Memory B cell (primary cell): ENCODE measurements at regions not wholly inside any gene's neighbourhood (a gene's known extent, or its start where the extent isn't known, plus 50 kb on each side); places are given as distances from the start of the nearest gene placed in this dataset.
"Not testable (repeated sequence)": the region's sequence is repeated elsewhere in the genome, so short reads cannot be mapped to it uniquely, and the experiment has no call there.

Source experiments
- ATAC-seq: fragments of 150-1000 bp; cut with Tn5 transposase; 2 replicates; pipeline ENCODE4 v1.10.0; 2021; ENCODE audit warnings: low read depth, mild to moderate bottlenecking, moderate library complexity
- DNase-seq, 2 donors: peaks; one replicate each; pipeline ENCODE4 v3.0.0; 2022; ENCODE audit warnings: low spot score in 2 of 2
- H3K27ac Mint-ChIP-seq: one replicate; pipeline ENCODE4 v1.8.0; 2022; ENCODE audit warnings: mild to moderate bottlenecking, moderate library complexity, mixed read lengths
- H3K27me3 Mint-ChIP-seq: one replicate; pipeline ENCODE4 v1.8.0; 2022; ENCODE audit warnings: mixed read lengths
- H3K36me3 Mint-ChIP-seq: one replicate; pipeline ENCODE4 v1.8.0; 2022; ENCODE audit warnings: mild to moderate bottlenecking, mixed read lengths
- H3K4me1 Mint-ChIP-seq: one replicate; pipeline ENCODE4 v1.8.0; 2022; ENCODE audit warnings: mixed read lengths
- H3K4me3 Mint-ChIP-seq: one replicate; pipeline ENCODE4 v1.8.0; 2022; ENCODE audit warnings: mild to moderate bottlenecking, moderate library complexity, mixed read lengths
- H3K9me3 Mint-ChIP-seq: one replicate; pipeline ENCODE4 v1.8.0; 2022; ENCODE audit warnings: mixed read lengths

DNA sequence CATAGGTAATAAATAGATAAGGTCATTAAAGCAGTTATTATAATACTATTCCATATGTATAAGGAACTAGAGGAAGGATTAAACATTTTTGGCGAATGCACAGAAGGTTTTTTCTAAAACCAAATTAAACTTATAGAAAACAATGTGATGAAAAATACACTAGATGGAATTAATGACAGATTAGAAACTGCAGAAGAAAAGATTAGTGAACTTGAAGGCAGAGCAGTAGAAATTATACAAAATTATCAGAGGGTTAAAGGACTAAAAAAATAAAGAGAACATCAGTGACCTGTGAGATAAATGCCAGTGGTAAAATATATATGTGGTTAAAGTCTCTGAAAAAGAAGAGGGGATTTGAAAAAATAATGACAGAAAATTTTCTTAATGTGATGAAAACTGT, 74.0 kb downstream of the IGLL5 start:
- H3K27me3 Mint-ChIP-seq = peaks cover 7% of the 10 kb centered on the region
- ATAC-seq (no peak), DNase-seq (no peak)
- H3K27ac Mint-ChIP-seq = no peak overlapping the region
- H3K4me3 Mint-ChIP-seq = no peak overlapping the region
- H3K4me1 Mint-ChIP-seq = no peaks in the 10 kb centered on the region
- peaks cover 2% of the 10 kb centered on the region for H3K36me3 Mint-ChIP-seq
- H3K9me3 Mint-ChIP-seq = peaks cover 10% of the 10 kb centered on the region

DNA sequence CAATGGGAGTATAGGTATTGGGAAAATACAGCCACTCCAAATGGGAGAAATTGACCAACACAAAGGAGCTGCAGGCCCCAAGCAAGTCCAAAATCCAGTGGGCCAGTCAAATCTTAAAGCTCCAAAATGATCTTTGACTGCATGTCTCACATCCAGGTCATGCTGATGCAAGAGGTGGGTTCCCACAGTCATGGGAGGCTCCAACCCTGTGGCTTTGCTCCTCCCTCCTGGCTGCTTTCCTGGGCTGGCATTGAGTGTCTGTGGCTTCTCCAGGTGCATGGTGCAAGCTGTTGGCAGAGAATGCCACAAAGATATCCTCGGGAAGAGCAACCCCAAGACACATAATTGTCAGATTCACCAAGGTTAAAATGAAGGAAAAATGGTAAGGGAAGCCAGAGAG, 80.8 kb downstream of the IGLL5 start:
- no peak overlapping the region for H3K27ac Mint-ChIP-seq
- H3K4me3 Mint-ChIP-seq = no peak overlapping the region
- peaks cover under 1% of the 10 kb centered on the region for H3K9me3 Mint-ChIP-seq
- ATAC-seq (no peak), DNase-seq (no peak)
- no peaks in the 10 kb centered on the region for H3K36me3 Mint-ChIP-seq
- peaks cover 5% of the 10 kb centered on the region for H3K4me1 Mint-ChIP-seq
- H3K27me3 Mint-ChIP-seq = peaks cover 14% of the 10 kb centered on the region

DNA sequence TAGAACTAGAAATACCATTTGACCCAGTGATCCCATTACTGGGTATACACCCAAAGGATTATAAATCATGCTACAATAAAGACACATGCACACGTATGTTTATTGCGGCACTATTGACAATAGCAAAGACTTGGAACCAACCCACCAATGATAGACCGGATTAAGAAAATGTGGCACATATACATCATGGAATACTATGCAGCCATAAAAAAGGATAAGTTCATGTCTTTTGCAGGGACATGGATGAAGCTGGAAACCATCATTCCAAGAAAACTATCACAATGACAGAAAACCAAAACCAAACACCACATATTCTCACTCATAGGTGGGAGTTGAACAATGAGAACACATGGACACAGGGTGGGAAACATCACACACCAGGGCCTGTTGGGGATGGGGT, 85.0 kb downstream of the IGLL5 start:
- H3K27me3 Mint-ChIP-seq = peaks cover 14% of the 10 kb centered on the region
- ATAC-seq, DNase-seq, H3K9me3 Mint-ChIP-seq, H3K4me1 Mint-ChIP-seq, H3K36me3 Mint-ChIP-seq, H3K27ac Mint-ChIP-seq, H3K4me3 Mint-ChIP-seq: not testable (repeated sequence)

DNA sequence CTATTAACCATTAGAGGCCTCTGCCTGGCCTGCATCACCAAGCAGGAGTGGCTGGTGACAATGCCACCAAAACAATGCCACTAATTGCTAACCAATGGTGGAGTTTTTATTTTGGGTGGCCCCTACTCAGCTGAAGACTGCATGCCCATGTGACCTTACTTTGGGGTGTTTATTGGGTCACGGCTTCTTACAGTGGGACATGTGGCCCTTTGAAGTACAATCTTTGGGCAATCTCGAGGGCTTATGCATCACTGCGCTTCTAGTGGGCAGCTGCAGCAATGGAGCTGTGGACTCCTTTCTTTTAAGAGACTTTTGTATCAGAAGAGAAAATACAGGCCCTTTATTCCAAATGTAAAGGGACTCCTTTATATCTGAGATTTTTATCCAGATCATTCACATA, 85.7 kb downstream of the IGLL5 start:
- Mint-ChIP-seq H3K36me3 (no peaks in the 10 kb centered on the region), H3K4me3 (no peak overlapping the region), H3K27ac (no peak overlapping the region), H3K27me3 (peaks cover 11% of the 10 kb centered on the region), H3K9me3 (no peaks in the 10 kb centered on the region), H3K4me1 (peaks cover 5% of the 10 kb centered on the region)
- ATAC-seq (no peak), DNase-seq (no peak)

DNA sequence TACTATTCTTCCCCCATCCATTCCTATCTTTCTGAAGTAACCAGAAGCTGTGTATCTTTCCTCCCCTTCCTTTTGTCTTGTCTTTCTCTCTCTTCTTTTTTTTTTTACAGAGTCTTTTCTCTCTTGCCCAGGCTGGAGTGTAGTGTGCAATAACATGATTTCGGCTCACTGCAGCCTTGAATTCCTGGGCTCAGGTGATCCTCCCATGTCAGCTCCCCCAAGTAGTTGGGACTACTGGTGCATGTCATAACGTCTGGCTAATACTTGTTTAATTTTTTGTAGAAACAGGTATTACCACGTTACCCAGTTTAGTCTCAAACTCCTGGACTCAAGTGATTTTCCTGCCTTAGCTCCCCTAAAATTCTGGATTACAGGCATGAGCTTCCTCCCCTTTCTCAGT, 86.5 kb downstream of the IGLL5 start:
- H3K27me3 Mint-ChIP-seq = peaks cover 8% of the 10 kb centered on the region
- H3K27ac Mint-ChIP-seq = no peak overlapping the region
- DNase-seq (no peak), ATAC-seq (no peak)
- peaks cover 5% of the 10 kb centered on the region for H3K4me1 Mint-ChIP-seq
- no peaks in the 10 kb centered on the region for H3K36me3 Mint-ChIP-seq
- H3K9me3 Mint-ChIP-seq = peaks cover 3% of the 10 kb centered on the region
- no peak overlapping the region for H3K4me3 Mint-ChIP-seq

DNA sequence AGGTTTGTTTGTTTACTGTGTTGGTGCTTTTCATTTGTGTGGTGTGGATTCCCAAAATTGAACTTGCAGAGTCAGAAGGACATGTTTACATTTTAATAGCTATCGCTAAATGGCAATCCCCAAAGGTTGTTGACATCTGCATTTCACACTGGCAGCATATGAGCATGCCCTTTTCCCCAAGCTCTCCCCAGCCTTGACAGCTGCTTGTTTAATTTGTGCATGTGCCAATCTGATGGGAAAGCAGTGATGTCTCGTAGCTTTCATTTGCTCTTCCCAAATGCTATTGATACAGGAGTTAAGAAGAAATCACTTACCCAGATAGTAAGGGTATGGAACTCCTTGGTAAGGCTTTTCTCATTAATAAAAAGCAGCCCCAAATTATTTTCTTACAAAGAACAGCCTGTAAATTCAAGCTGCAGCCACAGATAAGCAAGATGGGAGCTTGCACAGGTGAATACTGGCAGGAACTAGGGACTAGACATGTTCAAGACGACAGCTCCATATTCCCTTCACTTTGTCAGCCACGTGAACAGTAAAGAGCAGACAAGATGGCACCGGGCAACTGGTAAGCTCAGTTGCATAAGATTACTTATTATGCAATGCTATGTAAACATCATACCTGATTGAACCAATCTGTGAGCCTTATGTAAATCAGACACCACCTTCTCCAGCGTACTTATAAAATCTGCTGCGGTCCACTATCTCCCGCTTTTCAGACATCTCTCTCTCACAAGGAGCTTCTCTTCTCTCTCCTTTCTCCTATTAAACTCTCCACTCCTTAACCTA, 87.4 kb downstream of the IGLL5 start:
- Mint-ChIP-seq H3K27me3 (peaks cover 8% of the 10 kb centered on the region), H3K27ac (no peak overlapping the region), H3K36me3 (no peaks in the 10 kb centered on the region), H3K4me1 (peaks cover 5% of the 10 kb centered on the region), H3K9me3 (peaks cover 3% of the 10 kb centered on the region), H3K4me3 (no peak overlapping the region)
- ATAC-seq (no peak), DNase-seq (no peak)

DNA sequence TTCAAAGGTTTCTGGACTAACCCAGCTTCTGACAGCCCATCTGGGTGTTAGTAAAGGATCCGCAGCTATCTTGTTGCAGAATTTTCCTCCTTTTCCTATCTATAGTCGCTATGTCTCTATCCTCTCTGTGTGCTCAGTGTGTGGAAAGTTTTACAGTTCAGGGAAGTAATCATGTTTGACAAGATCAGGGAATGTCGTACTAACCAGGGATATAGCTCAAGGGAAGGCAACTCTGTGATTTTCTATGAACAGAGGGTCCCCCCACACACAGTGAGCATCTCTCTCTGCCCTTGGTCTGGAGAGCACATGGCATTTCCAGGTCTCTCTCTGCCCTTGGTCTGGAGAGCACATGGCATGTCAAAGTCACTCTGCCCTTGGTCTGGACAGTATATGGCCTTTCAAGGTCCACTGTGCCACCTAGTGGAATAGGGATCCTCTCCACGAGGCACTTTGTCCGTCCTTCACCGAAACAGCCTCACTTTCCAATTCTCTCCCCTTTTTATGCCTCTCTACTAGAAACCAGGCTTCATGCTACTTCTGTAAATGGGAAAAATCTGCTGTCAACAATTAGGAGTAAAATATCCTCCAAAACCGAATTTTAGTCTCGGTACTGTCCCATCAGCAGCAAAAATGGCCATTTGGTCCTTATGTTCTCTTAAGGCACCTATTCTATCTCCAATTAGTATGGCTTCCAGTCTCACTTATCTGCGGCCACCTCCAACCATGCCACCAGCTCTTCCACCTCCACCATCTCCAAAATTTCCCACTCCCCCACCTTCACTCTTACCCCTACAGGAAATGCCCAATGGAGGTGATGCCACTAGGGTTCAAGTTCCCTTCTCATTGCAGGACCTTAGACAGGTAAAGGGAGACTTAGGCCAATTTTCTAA, 88.7 kb downstream of the IGLL5 start:
- ATAC-seq (no peak), DNase-seq (no peak)
- Mint-ChIP-seq H3K4me1 (no peaks in the 10 kb centered on the region), H3K4me3 (no peak overlapping the region), H3K9me3 (peaks cover 4% of the 10 kb centered on the region), H3K27ac (no peak overlapping the region), H3K27me3 (peaks cover 6% of the 10 kb centered on the region), H3K36me3 (no peaks in the 10 kb centered on the region)

DNA sequence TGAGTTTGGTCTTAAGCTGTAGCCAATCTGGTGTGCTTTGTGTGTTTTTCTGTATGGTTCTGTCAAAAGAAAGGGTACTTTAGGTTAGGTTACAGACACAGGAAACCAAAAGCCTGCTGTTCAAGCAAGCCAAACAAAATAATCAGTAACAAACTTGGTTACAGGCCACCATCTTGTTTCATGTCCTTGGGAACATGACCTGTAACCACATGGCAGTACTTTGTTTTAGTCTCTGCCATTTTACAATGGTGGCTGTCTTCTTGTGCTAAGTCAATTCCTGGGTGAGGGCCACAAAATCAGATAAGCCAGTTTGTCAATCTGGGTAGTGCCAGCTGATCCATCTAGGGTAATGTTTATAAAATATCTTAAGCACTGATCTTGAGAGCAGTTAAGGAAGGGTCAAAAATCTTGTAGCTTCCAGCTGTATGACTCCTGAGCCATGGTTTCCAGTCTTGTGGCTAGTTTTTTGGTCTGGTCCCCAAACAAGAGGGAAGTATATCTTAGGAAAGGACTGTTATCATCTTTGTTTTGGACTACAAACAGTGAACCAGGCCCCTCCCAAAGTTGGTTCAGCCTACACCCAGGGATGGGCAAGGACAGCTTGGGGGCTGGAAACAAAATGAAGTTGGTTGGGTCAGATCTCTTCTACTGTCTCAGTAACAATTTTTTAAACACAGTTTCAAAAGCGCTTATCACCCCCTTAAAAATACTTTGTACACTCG, 90.0 kb downstream of the IGLL5 start:
- H3K9me3 Mint-ChIP-seq = peaks cover 6% of the 10 kb centered on the region
- H3K27ac Mint-ChIP-seq = no peak overlapping the region
- H3K4me1 Mint-ChIP-seq = peaks cover 7% of the 10 kb centered on the region

DNA sequence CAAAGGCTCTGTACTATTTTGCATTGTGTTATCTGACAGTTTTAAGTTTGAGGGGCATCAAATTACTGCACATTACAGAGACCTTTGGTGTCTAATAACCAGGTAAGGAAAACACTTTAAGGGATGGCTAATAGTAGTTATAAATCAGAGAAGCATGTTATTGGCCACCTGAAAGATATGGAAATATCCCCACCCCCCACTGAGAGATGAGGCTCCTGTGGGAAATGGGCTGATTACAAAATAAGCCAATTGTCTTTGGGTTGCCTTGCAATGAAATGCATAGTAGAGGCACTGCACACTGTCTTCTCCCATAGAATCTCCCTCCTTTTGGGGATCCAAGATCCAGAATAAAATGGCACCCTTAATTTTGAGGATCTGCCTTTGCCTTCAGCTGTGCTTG, 91.0 kb downstream of the IGLL5 start:
- H3K27ac Mint-ChIP-seq = no peak overlapping the region
- H3K36me3 Mint-ChIP-seq = no peaks in the 10 kb centered on the region
- DNase-seq (no peak), ATAC-seq (no peak)
- H3K27me3 Mint-ChIP-seq = peaks cover 6% of the 10 kb centered on the region
- H3K9me3 Mint-ChIP-seq = peaks cover 6% of the 10 kb centered on the region
- H3K4me1 Mint-ChIP-seq = peaks cover 8% of the 10 kb centered on the region
- H3K4me3 Mint-ChIP-seq = no peak overlapping the region

More for the DNA sequence above, 90.0 kb downstream of the IGLL5 start:
- H3K36me3 Mint-ChIP-seq = no peaks in the 10 kb centered on the region
- ATAC-seq (no peak), DNase-seq (no peak)
- peaks cover 6% of the 10 kb centered on the region for H3K27me3 Mint-ChIP-seq
- H3K4me3 Mint-ChIP-seq = no peak overlapping the region

DNA sequence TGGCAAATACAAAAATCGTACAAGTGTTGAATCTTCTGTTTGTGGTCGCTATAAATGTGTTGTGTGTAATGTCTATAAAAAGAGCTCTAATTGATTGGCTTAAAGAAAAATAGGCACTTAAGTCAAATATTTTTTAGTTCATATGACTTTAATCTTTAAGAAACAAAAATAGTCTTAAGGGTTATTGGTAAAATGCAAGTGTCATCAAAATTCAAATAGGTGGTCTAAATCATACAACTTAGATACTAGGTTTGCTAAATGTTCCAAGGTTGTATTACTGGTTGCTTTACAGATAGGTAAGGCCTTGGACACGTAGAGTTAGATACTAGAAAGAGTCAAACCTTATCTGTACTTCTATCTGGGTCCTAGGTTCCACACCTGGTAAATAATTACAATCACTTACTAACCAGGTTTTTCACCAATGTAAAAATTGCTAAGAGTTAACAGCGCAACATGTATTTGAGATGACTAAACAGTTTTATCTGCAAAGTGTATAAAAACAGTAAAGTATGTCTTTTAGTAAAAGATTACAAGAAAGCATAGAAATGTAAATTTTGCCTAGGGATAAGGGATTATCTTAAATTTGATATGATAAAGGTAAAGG, 91.1 kb upstream of the GNAZ start:
- ATAC-seq (no peak), DNase-seq (no peak)
- Mint-ChIP-seq H3K4me3 (no peak overlapping the region), H3K4me1 (peaks cover 8% of the 10 kb centered on the region), H3K9me3 (peaks cover 6% of the 10 kb centered on the region), H3K27ac (no peak overlapping the region), H3K27me3 (peaks cover 6% of the 10 kb centered on the region), H3K36me3 (no peaks in the 10 kb centered on the region)

DNA sequence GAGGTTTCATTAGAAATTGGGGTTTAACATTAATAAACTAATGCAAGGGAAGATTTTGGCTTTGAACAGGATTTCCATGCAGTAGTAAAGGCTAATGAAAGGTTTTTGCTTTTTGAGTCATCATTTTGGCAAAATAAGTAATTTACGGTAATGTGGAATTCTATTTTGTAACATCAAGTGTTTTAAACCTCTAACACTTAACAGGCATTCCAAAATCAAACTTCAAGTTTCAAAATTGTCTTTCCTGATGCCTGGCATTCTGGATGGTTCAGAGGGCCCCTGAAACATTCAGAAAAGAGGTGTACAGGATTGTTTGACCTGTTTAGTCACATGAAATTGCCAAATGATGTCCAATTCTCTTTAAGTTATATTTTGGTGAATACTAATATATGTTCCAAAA, 90.4 kb upstream of the GNAZ start:
- H3K4me3 Mint-ChIP-seq = no peak overlapping the region
- no peak overlapping the region for H3K27ac Mint-ChIP-seq
- no peaks in the 10 kb centered on the region for H3K36me3 Mint-ChIP-seq
- peaks cover 8% of the 10 kb centered on the region for H3K27me3 Mint-ChIP-seq
- DNase-seq = no peak
- peaks cover 6% of the 10 kb centered on the region for H3K9me3 Mint-ChIP-seq
- no peak for ATAC-seq
- H3K4me1 Mint-ChIP-seq = peaks cover 8% of the 10 kb centered on the region

DNA sequence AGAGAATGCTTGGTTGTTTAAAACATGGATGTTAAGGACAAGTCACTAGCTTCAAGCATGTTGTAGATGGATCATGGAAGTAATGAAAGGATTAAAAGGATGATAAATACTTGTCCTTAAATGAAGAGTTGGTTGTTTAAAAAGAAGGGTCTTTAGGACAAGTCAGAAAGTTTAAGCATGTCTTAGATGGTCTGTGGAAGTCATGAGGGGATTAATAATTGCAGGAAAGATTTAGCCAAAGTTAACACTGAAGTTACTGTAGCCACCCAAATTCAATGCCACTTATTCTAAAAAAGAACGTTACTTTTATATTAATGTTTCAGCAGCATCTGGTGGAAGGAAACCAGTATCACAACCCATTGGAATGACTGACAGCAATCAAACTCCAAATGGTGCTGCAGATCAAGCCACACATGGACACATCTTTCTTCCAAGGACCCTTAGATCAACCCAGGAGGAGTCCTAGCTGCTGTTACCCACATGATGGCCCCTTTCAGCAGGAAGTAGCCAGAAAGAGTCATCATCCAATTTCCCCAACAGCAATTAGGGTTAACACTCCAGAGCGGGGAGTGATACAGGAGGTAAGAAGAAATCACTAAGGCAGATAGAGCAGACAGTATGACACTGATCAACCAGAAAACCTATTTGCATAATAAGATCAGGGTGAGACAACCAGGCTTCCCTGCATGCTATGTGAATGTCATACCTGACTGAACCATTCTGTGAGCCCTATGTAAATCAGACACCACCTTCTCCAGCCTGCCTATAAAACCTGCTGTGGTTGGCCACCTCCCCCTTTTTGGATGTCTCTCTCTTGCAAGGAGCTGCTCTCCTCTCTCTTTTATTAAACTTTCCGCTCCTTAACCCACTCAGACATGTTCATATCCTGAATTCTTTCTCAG, 88.4 kb upstream of the GNAZ start:
- Mint-ChIP-seq H3K4me1 (peaks cover 8% of the 10 kb centered on the region), H3K27me3 (peaks cover 9% of the 10 kb centered on the region), H3K36me3 (peaks cover under 1% of the 10 kb centered on the region), H3K27ac (no peak overlapping the region), H3K4me3 (no peak overlapping the region), H3K9me3 (peaks cover 6% of the 10 kb centered on the region)
- peak; percentile 35 to 48 for DNase-seq
- peak; percentile 100 for ATAC-seq

DNA sequence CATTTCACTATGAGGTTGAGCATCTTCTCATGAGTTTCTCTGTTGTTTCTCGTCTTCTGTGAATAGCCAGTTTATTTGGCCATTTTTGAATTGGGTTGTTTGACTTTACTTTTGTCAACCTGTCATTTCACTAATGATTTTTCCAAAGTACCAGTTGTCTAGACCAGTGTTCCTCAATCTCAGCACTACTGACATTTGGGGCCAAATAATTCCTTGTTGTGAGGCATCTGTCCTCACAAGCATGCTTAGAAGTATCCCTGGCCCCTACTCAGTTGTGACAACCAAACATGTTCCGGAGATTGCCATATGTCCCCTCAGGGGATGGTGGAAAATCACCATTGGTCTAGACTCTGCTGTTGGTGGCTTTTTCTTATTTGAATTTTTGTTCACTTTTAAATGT, 87.7 kb upstream of the GNAZ start:
- peaks cover 8% of the 10 kb centered on the region for H3K4me1 Mint-ChIP-seq
- no peak overlapping the region for H3K4me3 Mint-ChIP-seq
- H3K9me3 Mint-ChIP-seq = peaks cover 6% of the 10 kb centered on the region
- H3K27ac Mint-ChIP-seq = no peak overlapping the region
- H3K27me3 Mint-ChIP-seq = peaks cover 11% of the 10 kb centered on the region
- DNase-seq (no peak), ATAC-seq (no peak)
- H3K36me3 Mint-ChIP-seq = peaks cover 2% of the 10 kb centered on the region
